ENCODE measurements at regions not wholly inside any gene's neighbourhood (a gene's known extent, or its start where the extent isn't known, plus 50 kb on each side); places are given as distances from the start of the nearest gene placed in this dataset.
A peak's percentile ranks its signal among the peaks of the same experiment; 100 is the strongest.

DNA sequence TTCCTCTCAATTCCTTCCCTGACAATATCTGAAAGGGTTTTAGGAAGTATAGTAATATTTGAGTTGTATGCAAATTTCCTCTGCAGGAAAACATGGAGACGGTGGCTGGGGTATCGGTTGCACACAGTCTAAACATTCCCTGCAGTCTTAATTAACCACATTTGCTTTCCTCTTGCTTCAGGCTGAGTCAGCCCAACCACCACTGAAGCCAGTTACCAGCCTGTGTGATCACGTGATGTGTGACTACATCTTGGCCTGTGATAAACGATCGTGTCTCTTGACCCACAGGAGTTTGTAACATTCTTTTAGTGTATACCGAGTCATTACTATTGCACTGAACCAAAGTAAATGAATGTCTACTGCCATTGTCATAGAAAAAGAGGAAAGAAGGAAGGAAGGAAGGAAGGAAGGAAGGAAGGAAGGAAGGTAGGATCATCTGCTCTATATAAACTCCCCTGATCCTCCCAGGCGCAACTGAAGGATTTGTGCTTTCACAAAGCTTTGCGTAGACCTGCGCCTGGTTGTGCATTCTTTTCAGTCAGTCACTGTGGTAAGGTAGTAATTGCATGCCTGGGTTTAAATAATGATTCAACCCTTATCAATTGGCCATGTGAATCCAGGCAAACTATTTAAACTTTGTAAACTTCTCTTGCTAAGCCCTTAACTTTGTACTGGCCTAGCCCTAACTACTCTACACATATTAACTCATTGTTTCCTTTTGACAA lies 280.6 kb upstream of the SALL1 start:
- Histone ChIP-seq H3K27ac (peak overlapping the region; percentile 65), H3K79me2 (no peaks in the 10 kb centered on the region), H3K4me3 (no peak overlapping the region), H3K9me2 (replicated peaks; ENCODE audit: insufficient read depth) (no peaks in the 10 kb centered on the region), H2AFZ (no peak overlapping the region), H3K27me3 (peaks cover 4% of the 10 kb centered on the region), H3K9me3 (ENCODE audit: low read depth) (no peaks in the 10 kb centered on the region), H3K4me1 (ENCODE audit: insufficient read depth) (peaks cover 7% of the 10 kb centered on the region), H4K20me1 (ENCODE audit: insufficient read depth, poor library complexity, severe bottlenecking) (no peaks in the 10 kb centered on the region), H3K4me2 (peak overlapping the region; percentile 36), H3K36me3 (replicated peaks; ENCODE audit: insufficient read depth, low read depth) (no peaks in the 10 kb centered on the region)
- WGBS (ENCODE audit: low lambda C conversion rate, missing lambda C conversion rate), result 29% methylated on average over 9 of the region's 9 CpGs
- TF ChIP-seq EZH2 (IDR thresholded peaks at IDR 0.05; ENCODE audit: borderline replicate concordance) (no peak), EZH2phosphoT487 (IDR thresholded peaks at IDR 0.05; ENCODE audit: low read depth, severe bottlenecking, unreplicated experiment) (no peak)
- TF ChIP-seq, protein P1, sequence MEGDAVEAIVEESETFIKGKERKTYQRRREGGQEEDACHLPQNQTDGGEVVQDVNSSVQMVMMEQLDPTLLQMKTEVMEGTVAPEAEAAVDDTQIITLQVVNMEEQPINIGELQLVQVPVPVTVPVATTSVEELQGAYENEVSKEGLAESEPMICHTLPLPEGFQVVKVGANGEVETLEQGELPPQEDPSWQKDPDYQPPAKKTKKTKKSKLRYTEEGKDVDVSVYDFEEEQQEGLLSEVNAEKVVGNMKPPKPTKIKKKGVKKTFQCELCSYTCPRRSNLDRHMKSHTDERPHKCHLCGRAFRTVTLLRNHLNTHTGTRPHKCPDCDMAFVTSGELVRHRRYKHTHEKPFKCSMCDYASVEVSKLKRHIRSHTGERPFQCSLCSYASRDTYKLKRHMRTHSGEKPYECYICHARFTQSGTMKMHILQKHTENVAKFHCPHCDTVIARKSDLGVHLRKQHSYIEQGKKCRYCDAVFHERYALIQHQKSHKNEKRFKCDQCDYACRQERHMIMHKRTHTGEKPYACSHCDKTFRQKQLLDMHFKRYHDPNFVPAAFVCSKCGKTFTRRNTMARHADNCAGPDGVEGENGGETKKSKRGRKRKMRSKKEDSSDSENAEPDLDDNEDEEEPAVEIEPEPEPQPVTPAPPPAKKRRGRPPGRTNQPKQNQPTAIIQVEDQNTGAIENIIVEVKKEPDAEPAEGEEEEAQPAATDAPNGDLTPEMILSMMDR (IDR thresholded peaks at IDR 0.05; ENCODE audit: poor library complexity), result no peak
- peak; percentile 83 for DNase-seq (ENCODE audit: low spot score)

- no peaks in the 10 kb centered on the region for H3K9me2 ChIP-seq (replicated peaks; ENCODE audit: insufficient read depth)
- no peaks in the 10 kb centered on the region for H3K9me3 ChIP-seq (ENCODE audit: low read depth)
- H3K27ac ChIP-seq, result peak overlapping the region; percentile 65
Measured at GRCh38 chr16:51430716-51431369, 279.8 kb upstream of the SALL1 start.

GRCh38 chr16:51429041-51429440 lies 278.0 kb upstream of the SALL1 start:
- no peak overlapping the region for H3K27ac ChIP-seq
- H3K27me3 ChIP-seq, result peaks cover 7% of the 10 kb centered on the region
- H3K9me3 ChIP-seq (ENCODE audit: low read depth), result no peaks in the 10 kb centered on the region
- H3K4me2 ChIP-seq, result no peak overlapping the region
- no peaks in the 10 kb centered on the region for H3K79me2 ChIP-seq
- no peaks in the 10 kb centered on the region for H4K20me1 ChIP-seq (ENCODE audit: insufficient read depth, poor library complexity, severe bottlenecking)
- no peak for DNase-seq (ENCODE audit: low spot score)
- no peaks in the 10 kb centered on the region for H3K36me3 ChIP-seq (replicated peaks; ENCODE audit: insufficient read depth, low read depth)
- H3K4me1 ChIP-seq (ENCODE audit: insufficient read depth), result peaks cover 7% of the 10 kb centered on the region
- H3K4me3 ChIP-seq, result no peak overlapping the region
- TF ChIP-seq, protein P1 (IDR thresholded peaks at IDR 0.05; ENCODE audit: poor library complexity), result no peak
- TF ChIP-seq EZH2phosphoT487 (IDR thresholded peaks at IDR 0.05; ENCODE audit: low read depth, severe bottlenecking, unreplicated experiment), result no peak
- TF ChIP-seq EZH2 (IDR thresholded peaks at IDR 0.05; ENCODE audit: borderline replicate concordance), result no peak
- H3K9me2 ChIP-seq (replicated peaks; ENCODE audit: insufficient read depth), result no peaks in the 10 kb centered on the region
- 86% methylated on average over 2 of the region's 2 CpGs for WGBS (ENCODE audit: low lambda C conversion rate, missing lambda C conversion rate)
- no peak overlapping the region for H2AFZ ChIP-seq

More at GRCh38 chr16:51430716-51431369, 279.8 kb upstream of the SALL1 start:
- Histone ChIP-seq H3K4me2 (peak overlapping the region; percentile 36), H3K27me3 (peaks cover 7% of the 10 kb centered on the region), H2AFZ (no peak overlapping the region), H3K79me2 (no peaks in the 10 kb centered on the region), H3K4me3 (no peak overlapping the region), H3K4me1 (ENCODE audit: insufficient read depth) (peaks cover 7% of the 10 kb centered on the region), H4K20me1 (ENCODE audit: insufficient read depth, poor library complexity, severe bottlenecking) (no peaks in the 10 kb centered on the region), H3K36me3 (replicated peaks; ENCODE audit: insufficient read depth, low read depth) (no peaks in the 10 kb centered on the region)
- WGBS (ENCODE audit: low lambda C conversion rate, missing lambda C conversion rate), result 69% methylated on average over 3 of the region's 3 CpGs
- TF ChIP-seq, protein P1 (IDR thresholded peaks at IDR 0.05; ENCODE audit: poor library complexity), result no peak
- no peak for TF ChIP-seq EZH2phosphoT487 (IDR thresholded peaks at IDR 0.05; ENCODE audit: low read depth, severe bottlenecking, unreplicated experiment)
- no peak for TF ChIP-seq EZH2 (IDR thresholded peaks at IDR 0.05; ENCODE audit: borderline replicate concordance)
- no peak for DNase-seq (ENCODE audit: low spot score)
